SK-N-SH (cell line): ENCODE measurements at regions not wholly inside any gene's neighbourhood (a gene's known extent, or its start where the extent isn't known, plus 50 kb on each side); places are given as distances from the start of the nearest gene placed in this dataset.

ENCODE experiments used
- CTCF ChIA-PET: fragments of 300-600, 350-600 bp; formaldehyde crosslinking; extraction: SDS; loops from one replicate; lab custom pipeline; 2021; lab: Yijun Ruan, JAX
- POLR2A ChIA-PET: fragments of 350-600 bp; sonication (Branson Sonifier 250); formaldehyde crosslinking; extraction: SDS; loops from one replicate; lab custom pipeline; 2020; ENCODE audit warnings: antibody characterized with exemption, inconsistent platforms; lab: Yijun Ruan, JAX
- DNase-seq: peaks from one replicate; pipeline ENCODE4 v3.0.0; 2012
- H2AFZ ChIP-seq: fragments of 200-600 bp; sonication (generic); 2 replicates; pipeline ENCODE4 v1.8.1; 2016; ENCODE audit warnings: antibody characterized with exemption, mild to moderate bottlenecking, low read depth
- H3F3A ChIP-seq: fragments of 200-600 bp; sonication (generic); replicated peaks from 2 replicates; pipeline ENCODE3; 2016; ENCODE audit warnings: antibody characterized with exemption, mild to moderate bottlenecking; ENCODE audit not compliant: insufficient read depth
- H3K27ac ChIP-seq, 2 experiments: fragments of 200-500 bp in 1 of 2; fragments of 200-600 bp in 1 of 2; sonication (Bioruptor generic) in 1 of 2; sonication (generic), shearing (Covaris generic) in 1 of 2; 2 replicates each; pipeline versions ENCODE4 v1.5.1 to v1.6.1; 2014 to 2016; ENCODE audit warnings: low read depth in 2 of 2, inconsistent platforms in 1 of 2, low read length in 1 of 2, mild to moderate bottlenecking in 1 of 2, mixed read lengths in 1 of 2
- H3K27me3 ChIP-seq: fragments of 200-600 bp; sonication (generic), shearing (Covaris generic); 2 replicates; pipeline ENCODE4 v1.6.1; 2016; ENCODE audit warnings: mixed run types; ENCODE audit not compliant: insufficient read depth
- H3K36me3 ChIP-seq, 2 experiments: fragments of 200-500 bp in 1 of 2; fragments of 200-600 bp in 1 of 2; sonication (Bioruptor generic) in 1 of 2; sonication (generic) in 1 of 2; replicated peaks in 1 of 2; 2 replicates each; pipeline versions ENCODE3 to v1.5.1; 2014 to 2016; ENCODE audit warnings: low read length in 1 of 2, mild to moderate bottlenecking in 1 of 2; ENCODE audit not compliant: insufficient read depth in 2 of 2, control insufficient read depth in 1 of 2
- H3K4me1 ChIP-seq, 2 experiments: fragments of 200-500 bp in 1 of 2; fragments of 200-600 bp in 1 of 2; sonication (Bioruptor generic) in 1 of 2; sonication (generic), shearing (Covaris generic) in 1 of 2; 2 replicates each; pipeline versions ENCODE4 v1.5.1 to v1.6.1; 2014 to 2016; ENCODE audit warnings: low read depth in 1 of 2, low read length in 1 of 2, mixed run types in 1 of 2; ENCODE audit not compliant: insufficient read depth in 2 of 2, control insufficient read depth in 1 of 2
- H3K4me2 ChIP-seq: fragments of 200-600 bp; sonication (generic), shearing (Covaris generic); 2 replicates; pipeline ENCODE4 v1.6.1; 2017; ENCODE audit warnings: mixed run types
- H3K4me3 ChIP-seq, 2 experiments: fragments of 200-500 bp in 1 of 2; fragments of 200-600 bp in 1 of 2; sonication (Bioruptor generic) in 1 of 2; sonication (generic), shearing (Covaris generic) in 1 of 2; 2 replicates each; pipeline versions ENCODE4 v1.5.1 to v1.8.1; 2014 to 2016; ENCODE audit warnings: low read depth in 2 of 2, inconsistent platforms in 1 of 2, low read length in 1 of 2, mild to moderate bottlenecking in 1 of 2, mixed read lengths in 1 of 2, moderate library complexity in 1 of 2
- H3K79me2 ChIP-seq: fragments of 200-600 bp; sonication (generic); 2 replicates; pipeline ENCODE4 v1.8.1; 2017; ENCODE audit warnings: mild to moderate bottlenecking; ENCODE audit not compliant: insufficient read depth
- H3K9ac ChIP-seq: fragments of 200-600 bp; sonication (generic); 2 replicates; pipeline ENCODE4 v1.6.1; 2017; ENCODE audit warnings: mixed run types
- H3K9me2 ChIP-seq: fragments of 200-600 bp; sonication (generic); 2 replicates; pipeline ENCODE4 v1.6.1; 2017; ENCODE audit warnings: mixed run types
- H3K9me3 ChIP-seq: fragments of 200-600 bp; sonication (generic); 2 replicates; pipeline ENCODE4 v1.6.1; 2017; ENCODE audit warnings: mixed run types, mild to moderate bottlenecking, moderate library complexity
- H4K20me1 ChIP-seq: fragments of 200-600 bp; sonication (generic); 2 replicates; pipeline ENCODE4 v1.6.1; 2017; ENCODE audit warnings: mild to moderate bottlenecking, mixed run types; ENCODE audit not compliant: insufficient read depth
- EZH2phosphoT487 ChIP-seq: fragments of 200-600 bp; sonication (generic); IDR thresholded peaks from 2 replicates; pipeline ENCODE4 v1.6.1; 2017; ENCODE audit warnings: low read depth, mixed run types, mild to moderate bottlenecking, antibody characterized with exemption, moderate library complexity, borderline replicate concordance
- GABPA ChIP-seq: IDR thresholded peaks from 2 replicates; pipeline ENCODE4 v1.4.0; 2012; ENCODE audit warnings: low read depth, mild to moderate bottlenecking
- GATA2 ChIP-seq: sonication (generic); formaldehyde crosslinking; IDR thresholded peaks from 2 replicates; pipeline ENCODE4 v1.5.0; 2020; ENCODE audit warnings: mild to moderate bottlenecking, missing genetic modification reagents
- IRF3 ChIP-seq: fragments of 150-350 bp; IDR thresholded peaks from 2 replicates; pipeline ENCODE4 v1.6.1; 2016; ENCODE audit warnings: mild to moderate bottlenecking, low read depth, low read length
- MAX ChIP-seq: IDR thresholded peaks from 2 replicates; pipeline ENCODE4 v1.4.0; 2012; ENCODE audit warnings: low read depth
- NFIC ChIP-seq: IDR thresholded peaks from 2 replicates; pipeline ENCODE4 v1.4.0; 2012; ENCODE audit warnings: borderline replicate concordance
- NRF1 ChIP-seq: IDR thresholded peaks from 2 replicates; pipeline ENCODE4 v1.6.1; 2012; ENCODE audit warnings: low read depth, mild to moderate bottlenecking, low read length
- RAD21 ChIP-seq: IDR thresholded peaks from 2 replicates; pipeline ENCODE4 v1.6.1; 2012; ENCODE audit warnings: mild to moderate bottlenecking, low read length
- RCOR1 ChIP-seq: fragments of 150-350 bp; IDR thresholded peaks from 2 replicates; pipeline ENCODE4 v1.6.1; 2017; ENCODE audit warnings: antibody characterized with exemption, low read length
- SMC3 ChIP-seq: IDR thresholded peaks from 2 replicates; pipeline ENCODE4 v1.6.1; 2012; ENCODE audit warnings: low read depth, low read length, improper control_type of control experiment
- TEAD4 ChIP-seq: IDR thresholded peaks from 2 replicates; pipeline ENCODE4 v1.4.0; 2012; ENCODE audit warnings: mild to moderate bottlenecking, borderline replicate concordance; ENCODE audit not compliant: insufficient read depth
- USF1 ChIP-seq: IDR thresholded peaks from 2 replicates; pipeline ENCODE4 v1.4.0; 2012; ENCODE audit warnings: low read depth, borderline replicate concordance
- ZBTB33 ChIP-seq: IDR thresholded peaks from 2 replicates; pipeline ENCODE4 v1.4.0; 2012; ENCODE audit warnings: low read depth, borderline replicate concordance
- WGBS: methylation state at CpG from one replicate; pipeline ENCODE4 v1.1.6; 2017; ENCODE audit warnings: low lambda C conversion rate; 5-methylcytosine and 5-hydroxymethylcytosine counted together

GRCh38 chr12:89985935-89986334 is 277.3 kb upstream of the ATP2B1 start:
- Histone ChIP-seq H3K4me1 (no peaks in the 10 kb centered on the region), H3K9ac (no peak overlapping the region), H3K9me3 (no peaks in the 10 kb centered on the region), H3K4me2 (no peak overlapping the region), H3K79me2 (no peaks in the 10 kb centered on the region), H4K20me1 (no peaks in the 10 kb centered on the region), H3K9me2 (no peaks in the 10 kb centered on the region), H3K27me3 (no peaks in the 10 kb centered on the region), H3K4me3 (no peak overlapping the region), H3F3A (no peaks in the 10 kb centered on the region), H2AFZ (no peak overlapping the region), H3K27ac (no peak overlapping the region), H3K36me3 (no peaks in the 10 kb centered on the region)
- 96% methylated on average over 1 of the region's 1 CpG for WGBS
- POLR2A ChIA-PET, result no interaction called here
- TF ChIP-seq NFIC, result no peak
- TF ChIP-seq GATA2 (CRISPR knock-in tag), result no peak
- no peak for TF ChIP-seq IRF3
- no peak for TF ChIP-seq RAD21
- no peak for TF ChIP-seq USF1
- TF ChIP-seq NRF1, result no peak
- TF ChIP-seq GABPA, result no peak
- TF ChIP-seq EZH2phosphoT487, result no peak
- TF ChIP-seq RCOR1, result no peak
- no peak for TF ChIP-seq TEAD4
- TF ChIP-seq ZBTB33, result no peak
- CTCF ChIA-PET, result interaction anchor here (0.6 kb wide), 1 partner anchor 1230 kb away, joined by 3 read pairs; no protein-coding TSS in a partner anchor
- no peak for DNase-seq

- H3K27me3 ChIP-seq, result no peaks in the 10 kb centered on the region
- no peaks in the 10 kb centered on the region for H3K36me3 ChIP-seq
- no peak for TF ChIP-seq SMC3
- no peak for TF ChIP-seq MAX
- H4K20me1 ChIP-seq, result no peaks in the 10 kb centered on the region
- ChIA-PET CTCF (no interaction called here), POLR2A (no interaction called here)
- no peak overlapping the region for H3K4me2 ChIP-seq
- H3K9ac ChIP-seq, result no peak overlapping the region
- H3K9me3 ChIP-seq, result no peaks in the 10 kb centered on the region
- H3K4me3 ChIP-seq, result no peak overlapping the region
- no peak overlapping the region for H2AFZ ChIP-seq
- no peaks in the 10 kb centered on the region for H3K9me2 ChIP-seq
- H3K27ac ChIP-seq, result no peak overlapping the region
- DNase-seq, result no peak
- H3K79me2 ChIP-seq, result no peaks in the 10 kb centered on the region
- H3K4me1 ChIP-seq, result no peaks in the 10 kb centered on the region
- 97% methylated on average over 8 of the region's 8 CpGs for WGBS
- no peaks in the 10 kb centered on the region for H3F3A ChIP-seq
These were observed 276.2 kb upstream of the ATP2B1 start for GRCh38 chr12:89984846-89985245.
